Naive B cell (primary cell): ENCODE measurements at regions not wholly inside any gene's neighbourhood (a gene's known extent, or its start where the extent isn't known, plus 50 kb on each side); places are given as distances from the start of the nearest gene placed in this dataset.
A peak's percentile ranks its signal among the peaks of the same experiment; 100 is the strongest.

Source experiments
- ATAC-seq, 2 donors: fragments of 150-1000 bp; cut with Tn5 transposase; 2 replicates each; pipeline ENCODE4 v1.10.0; 2021; ENCODE audit warnings: low read depth in 2 of 2, mild to moderate bottlenecking in 2 of 2, moderate library complexity in 2 of 2
- DNase-seq: peaks from one replicate; pipeline ENCODE4 v3.0.0; 2022
- H3K27ac Mint-ChIP-seq, 6 donors: one replicate each; pipeline ENCODE4 v1.8.0; 2020 to 2022; ENCODE audit warnings: mild to moderate bottlenecking in 6 of 6, mixed read lengths in 6 of 6, moderate library complexity in 5 of 6, inconsistent platforms in 2 of 6
- H3K27me3 Mint-ChIP-seq, 3 donors: one replicate each; pipeline ENCODE4 v1.8.0; 2021 to 2022; ENCODE audit warnings: mixed read lengths in 3 of 3, mild to moderate bottlenecking in 1 of 3
- H3K36me3 Mint-ChIP-seq, 2 donors: one replicate each; pipeline ENCODE4 v1.8.0; 2020 to 2022; ENCODE audit warnings: mixed read lengths in 2 of 2, inconsistent platforms in 1 of 2, mild to moderate bottlenecking in 1 of 2
- H3K4me1 Mint-ChIP-seq, 3 donors: one replicate each; pipeline ENCODE4 v1.8.0; 2020 to 2022; ENCODE audit warnings: mixed read lengths in 3 of 3, inconsistent platforms in 1 of 3, mild to moderate bottlenecking in 1 of 3, moderate library complexity in 1 of 3
- H3K4me3 Mint-ChIP-seq, 8 donors: one replicate each; pipeline ENCODE4 v1.8.0; 2020 to 2022; ENCODE audit warnings: mild to moderate bottlenecking in 8 of 8, mixed read lengths in 8 of 8, moderate library complexity in 8 of 8, inconsistent platforms in 2 of 8
- H3K9me3 Mint-ChIP-seq, 7 donors: one replicate each; pipeline ENCODE4 v1.8.0; 2020 to 2022; ENCODE audit warnings: mixed read lengths in 7 of 7, mild to moderate bottlenecking in 5 of 7, inconsistent platforms in 2 of 7, moderate library complexity in 1 of 7

- ATAC-seq (no peak), DNase-seq (no peak)
- Mint-ChIP-seq H3K9me3 (peaks cover 0 to 5% (median 0%) of the 10 kb centered on the region in 7 donors), H3K4me3 (no peak overlapping the region), H3K27me3 (peaks cover 0 to 6% (median 0%) of the 10 kb centered on the region in 3 donors), H3K4me1 (no peaks in the 10 kb centered on the region), H3K36me3 (no peaks in the 10 kb centered on the region), H3K27ac (no peak overlapping the region)
Observed at GRCh38 chr16:54444851-54445458, 158.4 kb upstream of the IRX3 start.

GRCh38 chr16:54443839-54444238 is 157.3 kb upstream of the IRX3 start:
- no peak overlapping the region for H3K4me3 Mint-ChIP-seq
- peaks cover 0 to 6% (median 6%) of the 10 kb centered on the region in 3 donors for H3K27me3 Mint-ChIP-seq
- peaks cover 0 to 5% (median 0%) of the 10 kb centered on the region in 7 donors for H3K9me3 Mint-ChIP-seq
- H3K36me3 Mint-ChIP-seq: no peaks in the 10 kb centered on the region
- H3K4me1 Mint-ChIP-seq: no peaks in the 10 kb centered on the region
- no peak overlapping the region for H3K27ac Mint-ChIP-seq
- ATAC-seq (no peak), DNase-seq (no peak)

GRCh38 chr16:54443352-54443751 is 156.8 kb upstream of the IRX3 start:
- Mint-ChIP-seq H3K9me3 (peaks cover 0 to 5% (median 3%) of the 10 kb centered on the region in 7 donors), H3K36me3 (no peaks in the 10 kb centered on the region), H3K27me3 (peaks cover 0 to 7% (median 3%) of the 10 kb centered on the region in 3 donors), H3K4me1 (no peaks in the 10 kb centered on the region), H3K27ac (no peak overlapping the region), H3K4me3 (no peak overlapping the region)
- ATAC-seq (no peak), DNase-seq (no peak)

- DNase-seq: no peak
- no peak for ATAC-seq
- H3K4me3 Mint-ChIP-seq: no peak overlapping the region
- no peak overlapping the region for H3K27ac Mint-ChIP-seq
- no peaks in the 10 kb centered on the region for H3K36me3 Mint-ChIP-seq
- H3K27me3 Mint-ChIP-seq: peaks cover 0 to 7% (median 0%) of the 10 kb centered on the region in 3 donors
- peaks cover 0 to 9% (median 6%) of the 10 kb centered on the region in 7 donors for H3K9me3 Mint-ChIP-seq
- H3K4me1 Mint-ChIP-seq: no peaks in the 10 kb centered on the region
Observed at GRCh38 chr16:54442864-54443263, 156.3 kb upstream of the IRX3 start.

GRCh38 chr16:54438469-54438868 is 151.9 kb upstream of the IRX3 start:
- DNase-seq (no peak), ATAC-seq (no peak)
- H3K36me3 Mint-ChIP-seq: no peaks in the 10 kb centered on the region
- H3K4me1 Mint-ChIP-seq: no peaks in the 10 kb centered on the region
- peaks cover 10 to 16% (median 15%) of the 10 kb centered on the region in 3 donors for H3K27me3 Mint-ChIP-seq
- H3K4me3 Mint-ChIP-seq: no peak overlapping the region
- peaks cover 0 to 15% (median 10%) of the 10 kb centered on the region in 7 donors for H3K9me3 Mint-ChIP-seq
- H3K27ac Mint-ChIP-seq: no peak overlapping the region

GRCh38 chr16:54437921-54438320 is 151.3 kb upstream of the IRX3 start:
- Mint-ChIP-seq H3K27ac (no peak overlapping the region), H3K27me3 (peaks cover 15 to 20% (median 16%) of the 10 kb centered on the region in 3 donors), H3K9me3 (peaks cover 0 to 15% (median 10%) of the 10 kb centered on the region in 7 donors), H3K4me3 (no peak overlapping the region), H3K36me3 (no peaks in the 10 kb centered on the region), H3K4me1 (no peaks in the 10 kb centered on the region)
- no peak for DNase-seq
- ATAC-seq: no peak

- no peak for ATAC-seq
- no peaks in the 10 kb centered on the region for H3K4me1 Mint-ChIP-seq
- DNase-seq: no peak
Observed at GRCh38 chr16:54437401-54437800, 150.8 kb upstream of the IRX3 start.

GRCh38 chr16:54436346-54436745 is 149.8 kb upstream of the IRX3 start:
- DNase-seq (no peak), ATAC-seq (no peak)
- no peaks in the 10 kb centered on the region for H3K4me1 Mint-ChIP-seq
- H3K27me3 Mint-ChIP-seq: peaks cover 19 to 24% (median 21%) of the 10 kb centered on the region in 3 donors
- no peak overlapping the region for H3K27ac Mint-ChIP-seq
- H3K4me3 Mint-ChIP-seq: no peak overlapping the region
- peaks cover 0 to 15% (median 8%) of the 10 kb centered on the region in 7 donors for H3K9me3 Mint-ChIP-seq
- peaks cover 0 to under 1% of the 10 kb centered on the region in 2 donors for H3K36me3 Mint-ChIP-seq

More at GRCh38 chr16:54437401-54437800, 150.8 kb upstream of the IRX3 start:
- Mint-ChIP-seq H3K4me3 (no peak overlapping the region), H3K36me3 (no peaks in the 10 kb centered on the region), H3K27ac (no peak overlapping the region), H3K9me3 (peaks cover 0 to 15% (median 10%) of the 10 kb centered on the region in 7 donors), H3K27me3 (peaks cover 16 to 20% (median 20%) of the 10 kb centered on the region in 3 donors)

GRCh38 chr16:54434859-54435258 is 148.3 kb upstream of the IRX3 start:
- no peaks in the 10 kb centered on the region for H3K4me1 Mint-ChIP-seq
- ATAC-seq: no peak
- no peak overlapping the region for H3K27ac Mint-ChIP-seq
- peaks cover 33 to 39% (median 34%) of the 10 kb centered on the region in 3 donors for H3K27me3 Mint-ChIP-seq
- peaks cover 0 to 16% of the 10 kb centered on the region in 2 donors for H3K36me3 Mint-ChIP-seq
- H3K4me3 Mint-ChIP-seq: peak overlapping the region in 1 of 8 donors; percentile 26
- H3K9me3 Mint-ChIP-seq: peaks cover 9 to 29% (median 13%) of the 10 kb centered on the region in 7 donors
- no peak for DNase-seq

- DNase-seq (no peak), ATAC-seq (no peak)
- Mint-ChIP-seq H3K9me3 (peaks cover 9 to 32% (median 16%) of the 10 kb centered on the region in 7 donors), H3K4me3 (no peak overlapping the region), H3K27ac (peak overlapping the region in 1 of 6 donors; percentile 21), H3K36me3 (peaks cover 0 to 25% of the 10 kb centered on the region in 2 donors), H3K27me3 (peaks cover 38 to 57% (median 46%) of the 10 kb centered on the region in 3 donors), H3K4me1 (no peaks in the 10 kb centered on the region)
Observed at GRCh38 chr16:54432897-54433229, 146.3 kb upstream of the IRX3 start.

GRCh38 chr16:54431997-54432896 is 145.7 kb upstream of the IRX3 start:
- Mint-ChIP-seq H3K27ac (peak overlapping the region in 1 of 6 donors; percentile 21), H3K9me3 (peaks cover 8 to 30% (median 16%) of the 10 kb centered on the region in 7 donors), H3K4me3 (no peak overlapping the region), H3K36me3 (peaks cover 0 to 25% of the 10 kb centered on the region in 2 donors), H3K27me3 (peaks cover 38 to 59% (median 45%) of the 10 kb centered on the region in 3 donors), H3K4me1 (no peaks in the 10 kb centered on the region)
- ATAC-seq (no peak), DNase-seq (no peak)

- peaks cover 42 to 68% (median 48%) of the 10 kb centered on the region in 3 donors for H3K27me3 Mint-ChIP-seq
- DNase-seq (no peak), ATAC-seq (no peak)
- no peak overlapping the region for H3K27ac Mint-ChIP-seq
- peaks cover 9 to 30% (median 16%) of the 10 kb centered on the region in 7 donors for H3K9me3 Mint-ChIP-seq
- peak overlapping the region in 1 of 8 donors; percentile 16 for H3K4me3 Mint-ChIP-seq
- peaks cover 0 to 25% of the 10 kb centered on the region in 2 donors for H3K36me3 Mint-ChIP-seq
- no peaks in the 10 kb centered on the region for H3K4me1 Mint-ChIP-seq
Observed at GRCh38 chr16:54431041-54431996, 144.7 kb upstream of the IRX3 start.
